PC-3 (cell line): ENCODE measurements at regions not wholly inside any gene's neighbourhood (a gene's known extent, or its start where the extent isn't known, plus 50 kb on each side); places are given as distances from the start of the nearest gene placed in this dataset.

Source experiments
- CTCF ChIP-seq: fragments of 300-600 bp; sonication (generic); conservative IDR thresholded peaks from 2 replicates; pipeline ENCODE4 v1.5.1; 2017; ENCODE audit warnings: antibody characterized with exemption, low read depth, mild to moderate bottlenecking, low read length
- EZH2 ChIP-seq: fragments of 300-600 bp; sonication (generic); IDR thresholded peaks from one replicate; pipeline ENCODE4 v1.6.1; 2017; ENCODE audit warnings: antibody characterized with exemption, mild to moderate bottlenecking, low read length; ENCODE audit not compliant: unreplicated experiment
- EZH2phosphoT487 ChIP-seq: fragments of 300-600 bp; sonication (generic); IDR thresholded peaks from 2 replicates; pipeline ENCODE4 v1.6.1; 2018; ENCODE audit warnings: mild to moderate bottlenecking, antibody characterized with exemption, low read length, borderline replicate concordance

- TF ChIP-seq EZH2 (no peak), CTCF (no peak), EZH2phosphoT487 (no peak)
These were observed 441.0 kb upstream of the MARCKS start for GRCh38 chr6:113416170-113416569.
